GM19035 (cell line): ENCODE measurements at regions not wholly inside any gene's neighbourhood (a gene's known extent, or its start where the extent isn't known, plus 50 kb on each side); places are given as distances from the start of the nearest gene placed in this dataset.
"Not testable (repeated sequence)": the region's sequence is repeated elsewhere in the genome, so short reads cannot be mapped to it uniquely, and the experiment has no call there.

Source experiments
- ATAC-seq: cut with Tn5 transposase; IDR thresholded peaks from one replicate; pipeline ENCODE4 v1.9.1; 2021; ENCODE audit not compliant: unreplicated experiment

DNA sequence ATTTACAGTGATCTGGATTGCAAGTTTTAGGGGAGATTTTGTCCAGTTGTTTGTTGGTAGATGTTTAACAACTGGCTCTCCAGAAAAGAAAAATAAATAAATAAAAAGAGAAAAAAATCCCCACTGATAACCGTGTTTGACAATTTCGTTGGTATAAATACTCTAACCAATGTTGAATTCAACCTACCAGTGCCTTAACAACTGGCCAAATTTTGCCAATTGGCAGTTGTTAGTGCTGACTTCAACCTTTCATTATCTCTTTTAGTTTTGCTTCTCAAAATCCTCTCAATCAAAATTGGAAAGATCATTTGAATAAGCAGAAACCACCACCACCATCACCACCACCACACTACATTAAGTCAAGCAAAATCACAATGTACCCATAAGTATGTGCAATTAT lies 490.3 kb downstream of the PIK3C3 start:
- no peak for ATAC-seq

DNA sequence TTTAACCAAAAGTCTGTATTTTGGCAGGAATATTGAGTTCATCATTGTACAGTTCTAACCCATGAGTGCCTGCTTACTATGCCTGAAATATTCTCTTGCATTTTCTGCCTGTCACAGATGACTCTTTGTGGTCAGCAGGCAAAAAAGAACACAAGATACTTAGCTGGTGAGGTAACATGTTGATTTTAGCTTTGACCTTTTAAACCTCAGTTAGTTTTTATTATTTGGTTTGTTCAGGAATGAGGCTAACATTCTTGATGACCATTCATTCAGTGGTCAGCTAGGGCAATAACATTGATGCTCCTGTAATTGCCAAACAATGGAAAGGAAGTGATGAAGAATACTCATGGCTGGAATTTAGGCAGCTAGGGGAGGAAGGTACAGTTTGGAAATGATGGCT lies 491.2 kb downstream of the PIK3C3 start:
- ATAC-seq = no peak

DNA sequence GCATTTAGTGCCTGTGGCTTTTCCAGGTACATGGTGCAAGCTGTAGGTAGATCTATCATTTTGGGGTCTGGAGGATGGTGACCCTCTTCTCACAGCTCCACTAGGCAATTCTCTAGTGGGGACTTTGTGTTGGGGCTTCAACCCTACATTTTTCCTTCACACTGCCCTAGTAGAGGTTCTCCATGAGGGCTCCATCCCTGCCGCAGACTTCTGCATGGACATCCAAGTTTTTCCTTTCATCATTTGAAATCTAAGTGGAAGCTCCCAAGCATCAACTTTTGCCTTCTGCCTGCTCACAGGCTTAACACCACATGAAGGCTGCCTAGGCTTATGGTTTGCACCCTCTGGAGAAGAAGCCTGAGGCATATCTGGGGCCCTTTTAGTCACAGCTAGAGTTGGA lies 492.7 kb downstream of the PIK3C3 start:
- no peak for ATAC-seq

DNA sequence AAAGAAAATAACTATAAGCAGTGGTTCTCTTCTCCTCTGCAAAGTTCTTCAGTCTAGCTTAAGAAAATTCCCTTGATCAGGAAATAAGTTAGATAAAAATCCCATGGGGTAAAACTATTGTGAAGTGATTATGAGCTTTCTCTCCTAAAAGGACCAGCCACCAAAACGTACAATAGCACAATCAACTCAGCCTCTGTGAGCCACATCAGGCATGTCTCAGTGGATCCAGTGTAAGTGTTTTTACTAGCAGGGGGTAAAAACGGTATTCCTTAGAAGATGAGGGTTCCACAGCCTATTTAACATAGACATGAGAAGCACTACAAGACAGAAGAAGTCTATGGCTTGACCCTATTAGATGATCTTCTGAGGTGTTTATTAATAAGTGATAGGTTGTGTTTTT lies 503.2 kb downstream of the PIK3C3 start:
- no peak for ATAC-seq

DNA sequence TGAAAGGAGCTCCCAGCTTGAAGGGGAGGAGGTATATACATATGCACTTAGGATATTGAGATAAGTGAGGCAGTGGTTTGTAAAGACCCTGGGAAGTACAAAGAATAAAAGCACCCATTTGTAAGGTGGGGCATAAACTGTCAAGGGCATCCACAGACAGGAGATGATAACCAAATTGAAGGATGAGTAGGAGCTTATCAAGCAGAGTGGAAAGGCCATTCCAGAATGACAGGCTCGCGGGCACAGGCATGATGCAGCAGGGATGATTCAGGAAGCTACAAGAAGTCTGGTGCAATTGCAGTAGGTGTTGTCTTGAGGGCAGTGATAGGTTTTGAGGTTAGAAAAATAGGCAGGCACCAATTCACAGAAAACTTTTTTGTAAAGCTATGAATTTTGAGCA lies 504.8 kb downstream of the PIK3C3 start:
- no peak for ATAC-seq

DNA sequence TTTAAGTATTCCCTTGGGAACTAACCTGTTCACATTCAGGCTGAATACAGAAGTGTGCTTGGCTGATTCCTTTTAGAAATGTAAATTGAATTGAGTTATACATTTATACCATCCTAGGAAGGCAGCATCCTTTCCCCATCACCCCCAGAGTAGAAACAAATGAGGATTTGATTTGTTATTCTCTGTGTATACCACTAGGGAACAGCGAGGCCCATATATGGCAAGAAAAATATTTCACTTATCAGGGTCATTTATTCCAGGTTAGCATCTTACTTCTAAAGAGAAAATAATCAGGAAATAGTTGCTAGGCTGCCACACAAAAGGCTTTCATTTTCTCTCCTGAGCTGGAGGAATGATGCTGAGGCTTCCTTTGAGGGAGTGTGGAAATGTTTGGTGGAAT lies 516.9 kb downstream of the PIK3C3 start:
- ATAC-seq = no peak

DNA sequence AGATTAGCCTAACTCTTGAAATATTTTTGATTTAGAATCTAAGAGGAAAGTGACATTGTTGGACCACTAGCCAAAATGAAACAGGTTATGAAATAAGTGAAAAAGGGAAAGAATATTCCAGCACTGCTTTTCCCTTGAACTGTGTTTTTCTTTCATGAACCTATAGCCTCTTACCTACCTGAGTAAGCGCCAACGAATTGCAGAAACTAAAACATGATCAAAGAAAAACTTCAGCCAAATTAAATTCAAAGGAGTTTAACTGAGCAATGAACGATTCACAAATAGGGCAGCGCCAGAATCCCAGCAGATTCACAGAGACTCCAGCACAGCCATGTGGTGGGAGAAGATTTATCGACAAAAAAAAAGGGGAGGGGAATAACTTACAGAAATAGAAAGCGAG lies 518.6 kb downstream of the PIK3C3 start:
- no peak for ATAC-seq

DNA sequence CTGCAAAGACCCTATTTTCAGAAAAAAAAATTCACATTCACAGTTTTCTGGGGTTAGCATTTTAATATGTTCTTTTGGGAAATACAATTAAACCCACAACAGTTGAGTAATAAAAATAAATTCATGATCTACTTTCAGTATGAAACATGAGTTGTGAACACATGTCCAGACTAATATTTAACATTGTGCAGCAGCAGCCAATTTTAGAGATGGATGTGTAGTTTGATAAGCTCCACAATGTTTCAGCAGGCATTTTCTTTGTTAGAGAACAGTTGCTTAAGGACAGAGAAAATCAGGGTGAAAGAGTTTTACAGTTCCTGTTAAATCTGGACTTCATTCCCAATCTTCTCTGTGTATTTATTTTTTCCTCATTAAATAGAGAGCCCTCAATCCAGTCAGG lies 519.5 kb downstream of the PIK3C3 start:
- ATAC-seq = no peak

DNA sequence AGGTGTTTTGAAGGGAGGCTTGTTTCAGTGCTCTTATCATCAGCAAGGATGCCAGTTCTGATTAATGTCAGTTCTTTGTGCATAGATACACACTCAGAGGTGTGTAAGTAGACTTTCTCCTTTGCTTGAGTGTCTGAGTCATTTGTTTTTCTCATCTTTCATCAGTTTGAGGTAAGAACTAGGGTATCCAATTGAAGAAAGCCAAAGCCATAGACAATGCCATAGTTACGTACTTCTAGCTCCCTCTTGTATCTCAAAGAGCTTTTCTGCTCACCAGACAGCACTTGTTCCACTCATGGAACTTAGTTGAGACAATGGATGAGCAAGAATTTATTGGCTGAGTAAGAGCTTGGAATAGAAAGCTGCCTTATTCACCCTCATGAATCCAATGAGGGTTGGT lies 520.1 kb downstream of the PIK3C3 start:
- no peak for ATAC-seq

DNA sequence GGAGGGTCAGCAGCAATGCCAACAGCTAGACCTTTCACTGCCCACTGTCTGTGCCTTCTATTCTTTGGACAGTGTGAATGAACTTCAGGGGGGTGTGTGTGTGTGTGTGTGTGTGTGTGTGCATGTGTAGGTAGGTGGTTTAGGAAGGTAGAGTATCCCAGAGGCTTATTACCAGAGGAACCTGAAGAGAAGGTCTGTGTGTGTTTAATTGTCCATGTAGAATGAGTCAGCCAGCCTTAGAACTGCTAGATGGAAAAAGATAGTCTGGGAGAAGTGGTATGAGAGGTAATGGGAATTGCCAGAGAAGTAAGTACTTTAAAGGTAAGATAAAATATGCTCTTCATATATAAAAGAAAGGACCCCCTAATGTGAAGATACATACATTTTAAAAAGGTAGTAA lies 522.2 kb downstream of the PIK3C3 start:
- no peak for ATAC-seq

DNA sequence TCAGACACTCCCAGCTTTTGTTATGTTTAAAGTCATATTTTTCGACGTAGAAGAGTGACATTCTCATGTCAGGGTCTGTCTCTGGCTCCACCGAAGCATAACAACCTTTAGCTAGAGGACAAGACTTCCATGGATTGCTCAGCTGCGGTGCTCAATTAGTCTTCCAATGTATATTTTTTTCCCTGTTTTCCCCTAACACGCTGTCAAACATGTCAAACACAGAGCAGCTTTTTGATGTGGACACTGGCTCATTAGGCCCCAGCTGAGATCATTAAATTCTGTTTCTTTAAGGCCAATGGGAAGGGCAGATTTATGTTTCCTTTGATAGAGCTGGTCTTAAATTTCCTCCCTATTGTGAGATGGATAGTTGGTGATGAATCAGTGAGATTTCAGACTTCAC lies 525.4 kb downstream of the PIK3C3 start:
- no peak for ATAC-seq

DNA sequence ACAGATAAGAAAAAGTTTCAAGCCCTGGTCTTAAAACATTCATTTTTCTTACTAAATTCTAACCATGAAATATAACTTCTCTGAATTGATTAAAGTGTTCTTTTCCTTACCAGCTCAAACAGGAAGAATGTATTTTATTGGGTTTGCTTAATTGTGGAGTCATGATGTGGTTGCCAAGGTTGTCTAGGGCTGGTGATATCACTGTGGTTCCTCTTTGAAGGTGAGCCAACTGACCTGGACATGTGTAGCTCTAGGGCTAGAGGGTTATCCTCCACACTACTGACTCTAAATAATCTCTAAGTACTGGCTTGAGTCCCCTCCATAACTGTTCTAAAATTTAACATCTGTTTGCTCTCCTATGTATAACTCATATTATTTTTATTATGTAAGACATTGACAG lies 529.6 kb downstream of the PIK3C3 start:
- ATAC-seq = no peak

DNA sequence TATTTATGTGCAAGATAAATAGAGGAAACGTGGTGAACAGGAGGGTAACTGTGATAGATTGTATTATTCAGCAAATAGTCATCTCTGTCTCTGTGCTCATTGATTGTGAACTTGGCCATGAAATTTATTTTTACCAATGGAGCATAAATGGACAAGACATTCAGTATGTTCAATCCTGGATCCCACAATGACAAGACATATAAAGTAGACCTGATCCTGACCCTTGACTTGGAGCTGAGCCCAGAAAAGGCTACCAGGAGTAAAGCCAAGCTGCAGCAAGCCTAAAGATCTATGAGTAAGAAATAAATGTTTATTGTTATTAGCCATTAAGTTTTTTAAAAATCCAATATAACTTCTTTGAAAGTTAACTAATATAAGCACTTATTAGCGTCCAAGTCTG lies 531.2 kb downstream of the PIK3C3 start:
- no peak for ATAC-seq

DNA sequence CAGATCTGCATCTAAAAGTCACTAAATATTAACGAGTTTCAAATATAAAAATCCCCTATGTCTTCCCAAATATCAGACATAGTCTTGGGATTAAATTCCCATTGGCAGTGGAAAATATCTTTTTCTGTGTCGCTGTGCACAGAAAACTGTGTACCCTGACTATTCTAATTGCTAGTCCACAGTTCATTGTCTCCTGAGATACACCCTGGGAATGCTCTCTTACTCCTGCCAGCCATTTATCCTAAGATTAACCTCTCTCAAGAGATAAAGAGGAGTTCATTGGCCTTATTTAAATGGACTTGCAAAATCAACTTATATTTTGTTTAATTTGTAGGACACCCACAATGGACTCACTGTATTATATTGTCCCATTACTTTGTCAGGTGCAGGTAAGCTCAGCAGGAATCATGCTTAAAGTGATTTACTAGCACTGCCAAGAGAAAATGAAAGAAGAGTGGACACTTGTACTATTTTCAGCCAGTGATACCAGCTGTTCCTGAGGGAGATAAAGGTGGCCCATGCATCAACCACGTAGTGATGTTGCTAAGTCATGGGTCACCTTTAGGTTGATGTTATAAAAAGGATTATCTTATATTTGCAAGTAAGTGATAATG lies 553.8 kb downstream of the PIK3C3 start:
- no peak for ATAC-seq

DNA sequence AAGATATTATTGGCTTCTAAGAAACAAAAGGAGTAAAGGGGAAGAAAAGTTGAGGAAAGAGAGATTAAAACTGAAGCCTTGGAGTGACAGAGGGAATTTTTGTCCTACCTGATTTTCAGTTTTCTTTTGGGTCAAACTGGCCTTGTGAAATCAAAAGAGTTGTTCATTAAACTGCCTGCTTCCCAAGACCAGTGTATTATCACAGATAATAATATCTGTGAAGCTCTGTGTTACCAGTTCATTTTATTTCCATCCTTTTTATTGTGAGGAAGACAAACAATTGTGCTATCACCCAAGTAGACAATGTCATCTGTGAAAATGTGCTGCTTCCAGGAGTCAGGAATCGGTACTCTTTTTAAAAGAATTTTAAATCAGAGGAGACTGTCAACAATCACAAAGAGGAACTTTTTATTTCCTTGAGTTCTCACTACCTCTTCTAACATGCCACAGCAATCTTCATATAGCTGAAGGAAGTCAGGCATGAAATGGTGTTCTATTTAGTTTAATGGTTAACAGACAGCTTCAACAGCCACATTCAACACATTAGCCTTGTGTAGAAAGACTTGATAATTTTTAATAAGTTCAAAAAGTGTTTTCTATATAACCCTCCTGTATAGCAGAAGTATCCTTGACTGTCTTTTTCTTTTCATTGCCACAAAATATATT lies 554.8 kb downstream of the PIK3C3 start:
- ATAC-seq = no peak

DNA sequence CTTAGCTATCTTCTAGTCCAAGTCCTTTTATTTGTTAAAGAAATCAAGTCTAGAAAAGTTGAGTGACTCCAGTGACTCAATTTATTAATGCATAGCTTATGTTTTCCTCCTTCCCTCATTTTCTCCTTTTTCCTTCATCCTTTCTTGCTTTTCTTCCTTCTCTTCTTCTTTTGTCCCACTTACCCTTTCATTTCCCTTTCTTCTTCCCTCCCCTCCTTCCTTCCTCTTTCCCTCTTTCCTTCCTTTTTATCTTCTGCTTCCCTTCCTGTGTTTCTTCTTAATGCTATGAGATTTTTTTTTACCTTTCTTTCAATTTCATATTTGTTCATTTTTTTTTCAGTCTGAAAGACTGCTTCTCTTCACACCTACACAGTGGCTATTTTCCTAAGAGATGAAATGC lies 555.5 kb downstream of the PIK3C3 start:
- ATAC-seq = no peak

DNA sequence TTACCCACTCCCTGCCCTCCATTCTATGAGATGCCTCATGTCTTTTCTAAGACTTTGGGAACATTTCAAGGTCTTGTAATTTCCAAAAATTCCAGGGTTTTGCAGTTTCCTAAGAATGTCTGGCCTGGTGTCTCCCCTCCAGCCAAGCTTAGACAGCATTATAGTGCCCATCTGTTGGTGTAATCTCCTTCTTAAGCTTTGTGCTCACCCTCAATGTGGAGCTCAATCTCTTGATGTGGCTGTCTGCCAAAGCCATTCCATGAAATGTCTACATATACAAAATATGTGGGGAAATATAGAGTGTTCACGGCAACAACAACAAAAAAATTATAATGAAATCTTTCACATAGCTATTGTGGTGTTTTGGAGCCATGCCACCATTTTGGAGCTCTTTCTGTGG lies 558.4 kb downstream of the PIK3C3 start:
- no peak for ATAC-seq

DNA sequence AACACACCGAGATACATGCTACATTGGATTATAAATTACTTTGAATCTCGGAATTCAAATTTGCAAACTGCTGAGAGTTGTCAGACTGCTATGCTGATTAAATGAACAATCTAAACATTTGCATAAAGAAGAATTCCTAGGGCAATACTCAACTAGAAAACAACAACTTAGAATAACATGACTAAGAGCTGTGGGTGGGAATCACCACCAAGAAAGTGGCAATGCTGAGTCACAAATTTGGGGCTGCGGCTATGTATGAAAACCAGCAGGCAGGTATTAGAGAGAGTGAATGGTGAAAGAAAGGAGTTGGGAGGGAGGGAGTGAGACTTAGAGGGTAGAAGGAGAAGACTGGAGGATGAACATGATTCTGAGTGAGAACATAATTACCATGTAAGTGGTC lies 559.5 kb downstream of the PIK3C3 start:
- ATAC-seq = no peak

DNA sequence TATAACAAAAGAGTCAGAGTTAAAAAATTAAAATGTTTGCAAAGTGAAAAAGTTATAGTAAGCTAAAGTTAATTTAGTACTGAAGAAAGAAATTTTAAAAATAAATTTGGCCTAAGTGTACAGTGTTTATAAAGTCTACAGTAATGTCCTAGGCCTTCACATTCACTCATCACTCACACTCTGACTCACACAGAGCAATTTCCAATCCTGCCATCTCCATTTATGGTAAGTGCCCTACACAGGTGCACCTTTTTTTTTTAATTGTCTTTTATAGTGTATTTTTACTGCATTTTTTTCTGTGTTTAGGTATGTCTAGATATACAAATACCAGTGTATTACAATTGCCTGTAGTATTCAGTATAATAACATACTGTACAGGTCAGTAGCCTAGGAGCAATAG lies 562.9 kb downstream of the PIK3C3 start:
- no peak for ATAC-seq

DNA sequence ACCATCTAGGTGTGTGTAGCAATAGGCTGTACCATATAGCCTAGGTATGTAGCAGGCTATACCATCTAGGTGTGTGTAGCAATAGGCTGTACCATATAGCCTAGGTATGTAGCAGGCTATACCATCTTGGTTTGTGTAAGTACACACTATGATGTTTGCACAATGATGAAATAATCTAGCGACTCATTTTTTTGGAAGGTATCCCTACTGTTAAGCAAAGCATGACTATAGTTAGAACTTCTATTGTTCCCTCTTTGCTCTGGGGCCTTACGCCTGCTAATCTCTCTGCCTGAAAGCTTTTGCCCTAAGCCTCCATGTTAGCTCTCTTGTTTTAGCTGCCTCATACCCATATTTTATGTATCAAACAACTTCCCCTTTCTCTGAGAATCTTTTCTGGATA lies 563.3 kb downstream of the PIK3C3 start:
- not testable (repeated sequence) for ATAC-seq

DNA sequence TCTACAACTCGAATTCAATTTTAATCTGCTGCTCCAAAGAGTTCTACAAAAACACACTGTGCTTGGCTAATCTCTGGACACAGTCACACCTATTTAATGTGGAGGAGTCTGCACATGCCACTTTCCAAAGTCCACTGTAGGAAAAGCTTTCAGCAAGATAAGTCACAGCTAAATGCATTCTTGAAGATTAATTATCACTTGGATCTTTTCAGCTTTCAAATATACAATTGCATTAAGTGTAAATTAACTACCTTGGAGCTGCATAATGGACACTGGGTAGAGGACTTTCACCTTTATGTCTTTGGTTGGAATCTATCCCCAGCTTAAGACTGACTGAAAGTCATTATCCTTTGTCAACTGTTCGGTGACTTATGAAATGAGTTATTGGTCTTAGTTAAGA lies 565.1 kb downstream of the PIK3C3 start:
- ATAC-seq = no peak

DNA sequence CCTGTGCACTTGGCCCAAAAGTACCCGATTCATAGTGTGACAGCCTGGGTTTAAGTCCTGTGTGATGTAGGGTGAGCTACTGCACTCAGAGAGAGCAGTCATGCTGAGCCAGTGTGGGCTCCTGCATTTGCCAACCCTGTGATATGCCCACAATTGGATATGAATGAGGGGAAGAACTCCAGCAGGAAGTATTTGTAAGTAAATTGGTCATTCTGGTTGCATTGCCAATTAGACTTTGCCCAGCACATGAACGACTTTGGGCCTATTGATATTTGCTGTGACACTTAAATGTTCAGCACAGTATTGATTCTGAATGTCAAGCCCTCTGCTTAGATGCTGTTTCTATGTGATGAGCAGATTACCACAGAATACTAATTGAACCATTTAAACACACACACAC lies 570.9 kb downstream of the PIK3C3 start:
- no peak for ATAC-seq

DNA sequence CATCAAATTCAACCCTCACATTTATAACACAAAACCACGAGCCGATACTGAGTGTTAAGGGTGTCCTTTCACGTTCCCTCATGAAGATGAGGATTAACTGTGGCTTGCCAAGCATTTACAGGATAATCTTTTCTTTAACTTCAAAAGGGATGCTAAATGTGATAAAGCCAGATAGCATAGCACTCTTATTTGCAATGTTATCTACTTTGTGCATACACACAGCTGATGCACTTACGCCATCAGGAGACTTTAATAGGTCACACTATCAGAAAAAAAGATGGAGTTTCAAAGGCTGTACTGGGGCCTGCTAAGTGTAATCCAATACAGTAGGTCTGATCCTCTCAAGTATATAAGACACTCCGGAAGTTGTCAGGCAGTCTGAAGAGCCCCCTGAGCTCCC lies 572.7 kb downstream of the PIK3C3 start:
- no peak for ATAC-seq
